ENCODE measurements at regions not wholly inside any gene's neighbourhood (a gene's known extent, or its start where the extent isn't known, plus 50 kb on each side); places are given as distances from the start of the nearest gene placed in this dataset.

DNA sequence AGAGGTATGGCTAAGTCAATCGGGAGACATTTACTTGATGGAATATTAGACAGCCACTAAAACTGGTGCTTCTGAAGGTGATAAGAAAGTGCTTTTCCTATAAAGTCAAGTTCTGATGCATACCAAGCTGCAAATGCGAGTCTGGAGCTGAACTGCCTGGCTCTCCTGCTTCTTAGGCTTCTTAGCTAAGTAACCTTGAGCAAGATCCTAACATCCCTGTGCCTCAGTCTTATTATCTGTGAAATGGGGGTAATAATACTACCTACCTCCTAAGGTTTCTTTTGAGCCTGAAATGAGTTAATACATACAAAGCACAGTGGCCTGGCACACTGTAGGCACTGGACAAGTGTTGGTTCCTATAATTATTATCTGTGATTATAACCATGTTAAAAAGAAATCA, 64.5 kb downstream of the ZIC5 start:
- DNase-seq, result no peak
- Mint-ChIP-seq H3K27me3 (ENCODE audit: low read depth) (no peaks in the 10 kb centered on the region; the same call in 1 of the 2 replicates), H3K4me3 (no peak overlapping the region), H3K36me3 (ENCODE audit: insufficient read depth in 1 of 3, low read depth in 3 of 3) (no peaks in the 10 kb centered on the region; a peak in 1 of 7 replicates), H3K9me3 (peaks cover 0 to 2% of the 10 kb centered on the region in 2 experiments; a peak in 1 of 5 replicates), H3K4me1 (peaks cover 46 to 48% of the 10 kb centered on the region in 2 experiments), H3K27ac (no peak overlapping the region)
- Histone ChIP-seq H3K56ac (ENCODE audit: insufficient read length, low read depth, low read length) (no peak overlapping the region), H3T11ph (ENCODE audit: low read length) (no peak overlapping the region), H3K9ac (ENCODE audit: extremely low read depth, insufficient read length, low read length) (no peak overlapping the region), H3K79me2 (ENCODE audit: insufficient read depth, low read length) (no peaks in the 10 kb centered on the region), H3K27ac (ENCODE audit: insufficient read length, low read depth, low read length) (no peak overlapping the region), H2BK20ac (ENCODE audit: low read depth, low read length, poor library complexity, severe bottlenecking) (no peak overlapping the region), H4K8ac (replicated peaks; ENCODE audit: insufficient read length, low read depth, low read length) (no peak overlapping the region), H3K27me3 (ENCODE audit: insufficient read depth, low read length) (no peaks in the 10 kb centered on the region), H2BK15ac (ENCODE audit: low read depth, low read length) (no peak overlapping the region), H4K91ac (ENCODE audit: insufficient read length, low read depth, low read length) (no peak overlapping the region), H4K5ac (ENCODE audit: insufficient read length, low read depth, low read length) (no peak overlapping the region), H3K23ac (ENCODE audit: insufficient read length, low read depth, low read length) (no peak overlapping the region), H4K20me1 (ENCODE audit: control insufficient read depth, insufficient read depth, insufficient read length) (no peaks in the 10 kb centered on the region), H2AK5ac (ENCODE audit: insufficient read length, low read length) (no peak overlapping the region), H2AFZ (ENCODE audit: low read length) (no peak overlapping the region), H3K23me2 (ENCODE audit: insufficient read length, low read depth, low read length, poor library complexity, severe bottlenecking) (no peaks in the 10 kb centered on the region), H2BK120ac (ENCODE audit: low read depth, low read length, poor library complexity, severe bottlenecking) (no peak overlapping the region), H3K9me3 (ENCODE audit: control insufficient read depth, low read depth, low read length) (no peaks in the 10 kb centered on the region), H3K4ac (ENCODE audit: low read depth, low read length) (no peak overlapping the region), H2BK5ac (ENCODE audit: insufficient read length, low read length) (no peak overlapping the region), H3K79me1 (ENCODE audit: insufficient read depth, low read depth, low read length, poor library complexity, severe bottlenecking) (no peaks in the 10 kb centered on the region), H3K4me1 (ENCODE audit: insufficient read depth, low read length) (peaks cover 2% of the 10 kb centered on the region; the same call in 1 of the 2 replicates), H3K18ac (ENCODE audit: insufficient read length, low read depth, low read length) (no peak overlapping the region), H3K14ac (ENCODE audit: insufficient read depth, low read length) (no peak overlapping the region), H3K4me2 (ENCODE audit: insufficient read depth, insufficient read length, low read length) (no peak overlapping the region), H2BK12ac (ENCODE audit: insufficient read length, low read depth, low read length) (no peak overlapping the region)
- TF ChIP-seq, protein P1, sequence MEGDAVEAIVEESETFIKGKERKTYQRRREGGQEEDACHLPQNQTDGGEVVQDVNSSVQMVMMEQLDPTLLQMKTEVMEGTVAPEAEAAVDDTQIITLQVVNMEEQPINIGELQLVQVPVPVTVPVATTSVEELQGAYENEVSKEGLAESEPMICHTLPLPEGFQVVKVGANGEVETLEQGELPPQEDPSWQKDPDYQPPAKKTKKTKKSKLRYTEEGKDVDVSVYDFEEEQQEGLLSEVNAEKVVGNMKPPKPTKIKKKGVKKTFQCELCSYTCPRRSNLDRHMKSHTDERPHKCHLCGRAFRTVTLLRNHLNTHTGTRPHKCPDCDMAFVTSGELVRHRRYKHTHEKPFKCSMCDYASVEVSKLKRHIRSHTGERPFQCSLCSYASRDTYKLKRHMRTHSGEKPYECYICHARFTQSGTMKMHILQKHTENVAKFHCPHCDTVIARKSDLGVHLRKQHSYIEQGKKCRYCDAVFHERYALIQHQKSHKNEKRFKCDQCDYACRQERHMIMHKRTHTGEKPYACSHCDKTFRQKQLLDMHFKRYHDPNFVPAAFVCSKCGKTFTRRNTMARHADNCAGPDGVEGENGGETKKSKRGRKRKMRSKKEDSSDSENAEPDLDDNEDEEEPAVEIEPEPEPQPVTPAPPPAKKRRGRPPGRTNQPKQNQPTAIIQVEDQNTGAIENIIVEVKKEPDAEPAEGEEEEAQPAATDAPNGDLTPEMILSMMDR (conservative IDR thresholded peaks at IDR 0.05), result no peak
- no CpG with 5 or more reads among the region's 2 CpGs for WGBS (ENCODE audit: extremely low coverage, insufficient read length, low lambda C conversion rate)

Measured in H9 (cell line).